Posterior vena cava (tissue), 2 donors: ENCODE measurements at regions not wholly inside any gene's neighbourhood (a gene's known extent, or its start where the extent isn't known, plus 50 kb on each side); places are given as distances from the start of the nearest gene placed in this dataset.
"Not testable (repeated sequence)": the region's sequence is repeated elsewhere in the genome, so short reads cannot be mapped to it uniquely, and the experiment has no call there.

ENCODE experiments used
- DNase-seq: peaks from one replicate; pipeline ENCODE4 v3.0.0-alpha.2; 2020; ENCODE audit warnings: low spot score
- intact Hi-C, 2 donors: fragments of 100-400 bp; cut with DNase I; formaldehyde crosslinking; loops; one replicate each; pipeline versions ENCODE4 v1.14.1 to v1.14.2; 2022 to 2023
- donor health status: DM: yes; HTN: yes; CAD: no.
- donor health status: DM: yes; HTN: yes; CAD: no.

GRCh38 chr18:78241535-78242253 is 737.9 kb upstream of the SALL3 start:
- no peak for DNase-seq
- intact Hi-C loops = no loop called here

DNA sequence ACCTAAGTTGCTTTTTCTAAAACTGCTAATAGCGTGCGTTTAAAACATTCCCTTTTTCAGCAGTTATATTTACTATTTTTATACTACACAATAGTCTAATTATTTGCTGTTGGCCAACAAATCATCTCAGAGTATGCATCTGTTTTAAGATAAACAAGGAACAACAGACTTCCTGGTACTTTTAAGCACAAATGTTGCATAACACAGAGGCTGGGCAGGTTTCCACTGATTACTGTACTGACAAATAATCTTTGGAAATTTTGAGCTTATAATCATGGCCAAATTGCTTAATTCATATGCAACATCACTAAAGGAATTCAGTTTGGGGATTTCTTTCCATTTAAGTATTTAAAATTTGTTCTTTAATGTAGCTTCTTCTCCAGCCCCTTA is 737.4 kb upstream of the SALL3 start:
- intact Hi-C loops = no loop called here

DNA sequence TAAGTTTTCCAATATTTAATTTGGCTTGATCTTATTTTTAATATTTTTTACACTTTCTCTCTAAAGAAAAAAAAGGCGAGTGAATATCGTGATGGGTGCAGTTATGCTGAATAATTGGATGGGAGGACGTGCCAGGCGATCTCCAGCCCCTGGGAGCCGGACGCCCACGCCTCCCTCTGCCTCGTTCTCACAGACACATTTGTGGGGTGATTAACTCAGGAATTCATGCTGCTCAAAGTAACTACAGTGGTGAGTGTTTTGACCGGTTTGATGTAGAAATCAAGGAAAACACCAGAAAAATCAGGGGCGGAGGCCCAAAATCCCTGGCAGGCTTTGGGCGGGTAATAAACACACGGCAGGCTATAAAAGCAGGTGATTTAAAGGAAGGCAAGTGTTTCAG is 736.8 kb upstream of the SALL3 start:
- intact Hi-C loops = no loop called here
- DNase-seq = no peak

More for the DNA sequence above, 737.4 kb upstream of the SALL3 start:
- no peak for DNase-seq

DNA sequence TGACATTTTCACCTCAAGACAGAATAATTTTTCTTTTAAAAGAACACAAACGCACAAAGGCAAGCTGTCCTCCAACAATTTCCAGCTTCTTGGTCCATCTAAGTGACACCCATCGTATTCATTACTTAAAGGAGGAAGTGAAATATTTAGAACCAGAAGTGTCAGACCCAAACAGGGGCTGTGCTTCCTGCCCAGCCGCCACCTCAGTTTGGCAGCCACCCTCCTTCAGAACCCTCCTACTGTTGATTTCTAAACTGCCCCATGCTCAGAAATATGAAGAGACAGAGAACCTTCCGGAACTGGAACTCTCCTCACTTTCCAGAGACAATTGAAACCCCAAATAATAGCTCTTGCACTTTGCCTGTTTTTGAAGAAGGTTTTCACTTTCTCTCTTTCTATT is 734.8 kb upstream of the SALL3 start:
- no peak for DNase-seq
- intact Hi-C loops = no loop called here

DNA sequence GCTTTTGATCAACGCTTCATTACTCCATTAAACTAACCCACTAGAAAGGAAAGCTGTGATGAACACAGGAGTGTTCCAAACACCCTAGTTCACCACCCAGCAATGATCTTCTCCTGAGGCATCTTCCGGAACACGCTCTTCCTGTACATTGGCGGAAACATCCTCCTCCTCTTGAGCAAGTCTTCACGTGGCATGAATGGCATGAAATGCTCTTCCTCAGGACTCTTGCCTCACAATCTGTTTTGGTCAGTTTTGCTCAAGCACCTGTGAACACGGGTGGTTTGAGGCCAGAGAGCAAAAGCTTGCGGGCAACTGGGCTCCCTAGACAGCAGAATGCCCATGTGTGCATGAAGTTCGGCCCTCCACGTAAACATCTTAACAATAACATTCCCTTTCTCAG is 734.2 kb upstream of the SALL3 start:
- intact Hi-C loops = no loop called here
- no peak for DNase-seq

- intact Hi-C loops = no loop called here
- DNase-seq = no peak
Measured at GRCh38 chr18:78246050-78246449, 733.6 kb upstream of the SALL3 start.

GRCh38 chr18:78246588-78246987 is 733.0 kb upstream of the SALL3 start:
- no peak for DNase-seq

GRCh38 chr18:78247615-78248289 is 731.9 kb upstream of the SALL3 start:
- DNase-seq = no peak
- intact Hi-C loops = no loop called here

More at GRCh38 chr18:78246588-78246987, 733.0 kb upstream of the SALL3 start:
- intact Hi-C loops = no loop called here

DNA sequence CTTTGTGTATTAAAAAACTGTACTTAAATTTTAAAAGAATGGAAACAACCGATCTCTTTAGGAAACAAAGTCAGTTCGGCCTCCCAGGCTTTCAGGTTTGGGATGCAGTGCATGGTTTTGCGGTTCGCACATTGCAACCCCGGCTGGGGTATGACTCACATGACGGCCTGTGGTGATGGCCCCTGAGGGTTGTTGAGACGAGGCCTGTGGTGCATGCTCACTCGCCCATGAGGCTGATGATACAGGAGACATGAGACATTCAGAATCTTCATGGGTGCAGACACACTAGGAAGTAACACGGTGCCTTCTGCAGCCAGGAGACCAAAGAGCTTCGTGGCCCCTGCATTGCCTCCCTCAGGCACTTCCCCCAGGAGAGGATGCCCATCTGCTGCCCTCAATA is 724.6 kb upstream of the SALL3 start:
- DNase-seq = no peak
- intact Hi-C loops = no loop called here

DNA sequence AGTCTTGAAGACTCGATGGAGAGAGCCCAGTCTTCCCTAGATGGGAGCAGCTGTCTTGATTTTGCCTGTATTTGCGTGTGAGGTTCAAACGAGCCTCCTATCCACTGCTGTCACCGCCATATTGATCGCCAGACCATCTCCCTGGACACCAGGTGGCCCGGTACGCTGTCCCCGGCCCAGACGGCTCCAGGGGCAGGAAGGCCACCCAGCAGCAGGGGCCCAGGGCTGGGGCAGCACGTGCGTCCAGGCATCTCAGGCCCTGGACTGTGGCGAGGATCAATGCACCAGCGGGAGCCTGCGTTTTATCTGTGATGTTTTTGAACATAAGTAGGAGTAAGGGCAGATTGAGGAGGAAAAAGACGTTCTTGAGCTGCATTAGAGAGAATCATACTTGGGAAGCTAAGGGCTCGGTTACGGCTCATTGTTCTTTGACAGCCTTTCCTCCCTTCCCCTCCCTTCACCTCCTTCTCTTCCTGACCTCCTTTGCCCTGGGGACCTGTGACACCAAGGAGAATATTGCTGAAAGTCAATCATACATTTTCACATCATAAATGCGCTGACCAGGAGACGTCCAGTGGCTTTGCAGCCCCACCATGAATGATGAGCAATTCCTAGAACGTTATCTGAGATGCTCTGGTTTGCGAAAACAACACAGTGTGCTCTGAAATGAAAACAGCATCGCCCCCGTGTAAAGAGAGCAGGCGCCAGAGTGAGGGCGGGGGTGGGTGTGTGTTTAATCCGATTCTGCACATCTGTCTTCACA is 711.2 kb upstream of the SALL3 start:
- DNase-seq = no peak
- intact Hi-C loops = loop anchor here in 1 of 2 donors (10.0 kb wide), 1 partner anchor 944 kb away; no protein-coding TSS in a partner anchor

- intact Hi-C loops = no loop called here
- DNase-seq = no peak
Measured at GRCh38 chr18:78271790-78272189, 707.8 kb upstream of the SALL3 start.

DNA sequence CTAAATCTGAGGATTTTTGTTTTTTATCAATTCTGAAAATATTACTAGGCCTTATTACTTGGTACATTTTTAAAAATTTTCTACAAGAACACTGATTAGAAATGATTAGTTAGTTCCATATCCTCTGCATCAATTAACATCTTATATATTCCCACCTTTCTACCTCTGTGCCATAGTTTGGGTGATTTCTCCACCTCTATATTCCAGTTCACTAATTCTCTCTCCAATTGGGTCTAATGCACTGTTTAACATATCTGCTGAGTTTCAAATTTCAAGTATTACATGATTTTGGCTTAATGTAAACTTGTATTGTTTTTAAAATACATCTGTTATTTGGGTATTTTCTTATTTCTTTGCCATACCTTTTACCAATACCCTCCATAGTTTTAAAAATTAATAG is 705.7 kb upstream of the SALL3 start:
- intact Hi-C loops = no loop called here
- no peak for DNase-seq

DNA sequence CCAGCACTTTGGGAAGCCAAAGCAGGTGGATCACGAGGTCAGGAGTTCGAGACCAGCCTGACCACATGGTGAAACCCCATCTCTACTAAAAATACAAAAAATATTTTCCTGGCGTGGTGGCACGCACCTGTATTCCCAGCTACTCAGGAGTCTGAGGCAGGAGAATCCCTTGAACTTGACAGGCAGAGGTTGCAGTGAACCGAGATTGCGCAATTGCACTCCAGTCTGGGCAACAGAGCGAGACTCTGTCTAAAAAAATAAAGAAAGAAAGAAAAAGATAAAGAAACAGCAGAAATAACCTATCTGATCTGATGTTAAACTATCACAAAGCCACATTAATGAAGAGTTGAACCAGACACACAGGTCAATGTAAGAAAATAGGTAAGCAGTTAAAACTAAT is 696.2 kb upstream of the SALL3 start:
- intact Hi-C loops, DNase-seq: not testable (repeated sequence)

DNA sequence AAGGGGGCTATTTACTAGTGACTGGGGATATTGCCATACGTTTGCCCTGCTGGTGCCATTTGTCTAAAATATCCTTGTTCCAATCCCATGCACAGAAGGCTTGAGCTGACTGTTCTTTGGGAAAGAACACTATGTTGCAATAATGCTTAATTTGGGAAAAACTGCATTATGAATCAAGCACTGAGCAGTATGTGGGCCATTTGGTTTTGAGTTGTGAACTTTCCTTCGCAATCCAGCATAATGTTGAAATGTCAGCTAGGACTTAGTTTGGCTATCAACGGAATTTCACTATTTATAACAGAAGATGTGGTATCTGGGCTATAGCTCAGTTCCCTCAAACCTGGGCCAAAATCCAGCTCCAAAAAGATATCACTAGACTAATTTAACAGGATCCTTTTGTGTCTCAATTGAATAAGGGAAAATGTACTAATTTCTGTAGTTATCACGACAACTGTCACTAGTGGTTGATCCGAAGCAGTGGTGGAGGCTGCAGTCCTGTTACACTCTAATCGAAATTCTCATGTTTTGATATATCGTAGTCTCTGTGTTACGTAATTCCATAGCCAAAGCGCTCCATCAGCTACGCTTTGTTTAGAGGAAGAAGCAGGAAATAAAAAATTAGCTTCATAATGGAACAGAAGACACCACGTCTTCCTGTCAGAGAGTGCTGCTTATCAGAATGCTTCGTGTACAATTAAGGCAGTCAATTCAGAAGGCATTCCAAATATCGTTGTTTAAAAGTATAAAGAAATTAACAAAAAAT is 686.8 kb upstream of the SALL3 start:
- DNase-seq = no peak
- intact Hi-C loops = no loop called here

DNA sequence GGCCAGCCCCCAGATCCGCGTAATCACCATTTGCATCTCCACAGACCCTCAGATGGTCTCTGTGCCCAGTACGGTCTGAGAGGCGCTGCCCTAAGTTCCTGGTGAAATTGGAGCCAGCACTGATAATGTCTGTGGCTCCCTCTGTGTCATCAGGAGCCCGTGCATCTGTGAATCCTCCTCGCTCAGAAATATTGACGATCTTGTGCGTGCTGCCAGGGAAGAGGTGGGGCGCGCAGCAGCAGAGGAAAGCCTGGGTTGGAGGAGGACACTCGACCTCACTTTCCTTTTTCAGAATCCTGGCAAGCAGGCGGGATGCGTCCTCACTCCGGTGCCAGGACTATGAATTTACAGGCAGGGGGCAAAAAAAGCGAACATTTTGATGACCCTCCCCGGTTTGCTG is 686.1 kb upstream of the SALL3 start:
- DNase-seq = no peak
- intact Hi-C loops = no loop called here

- DNase-seq = no peak
- intact Hi-C loops = no loop called here
Measured at GRCh38 chr18:78293940-78294541, 685.6 kb upstream of the SALL3 start.

DNA sequence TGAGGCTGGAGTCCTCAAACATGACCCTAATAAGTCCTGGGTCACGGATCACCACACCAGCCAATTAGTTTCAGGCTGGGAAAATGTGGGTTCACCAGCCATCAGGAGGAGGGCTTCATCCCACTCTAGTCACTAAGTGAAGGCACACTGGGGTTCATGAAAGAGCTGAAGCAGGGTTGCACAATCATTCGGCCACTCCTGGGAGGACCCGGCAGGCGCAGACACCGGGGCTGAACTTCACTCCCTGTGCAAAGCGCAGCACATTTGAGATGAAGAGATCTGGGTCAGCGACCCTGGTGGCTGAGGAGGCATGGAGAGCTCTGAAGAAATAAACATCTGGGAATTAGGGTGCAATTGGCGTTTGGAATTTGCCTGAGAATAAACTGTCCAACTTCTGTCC is 684.4 kb upstream of the SALL3 start:
- no peak for DNase-seq
- intact Hi-C loops = no loop called here

DNA sequence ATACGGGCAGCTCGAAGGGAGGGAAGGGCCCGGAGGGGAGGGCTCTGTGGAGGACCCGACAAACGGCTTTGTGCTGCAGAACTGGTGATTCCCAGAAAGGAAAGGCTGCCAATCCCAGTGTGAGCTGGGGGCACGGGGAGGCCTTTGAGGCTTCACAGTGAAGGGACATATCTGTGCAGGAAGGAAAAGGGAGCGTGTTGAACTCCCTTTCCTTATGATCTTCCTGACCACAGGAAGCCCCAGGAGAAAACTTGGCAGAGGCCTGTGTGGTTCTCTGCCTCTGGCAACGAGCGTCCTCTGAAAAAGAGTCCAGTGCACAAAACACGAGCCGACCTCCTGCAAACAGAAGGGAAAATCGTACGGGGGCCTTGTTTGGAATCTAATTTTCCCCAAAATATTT is 683.5 kb upstream of the SALL3 start:
- no peak for DNase-seq
- intact Hi-C loops = no loop called here

GRCh38 chr18:78297048-78297447 is 682.6 kb upstream of the SALL3 start:
- DNase-seq = no peak
- intact Hi-C loops = no loop called here
